HFF-Myc (cell line): ENCODE measurements at regions not wholly inside any gene's neighbourhood (a gene's known extent, or its start where the extent isn't known, plus 50 kb on each side); places are given as distances from the start of the nearest gene placed in this dataset.
"Not testable (repeated sequence)": the region's sequence is repeated elsewhere in the genome, so short reads cannot be mapped to it uniquely, and the experiment has no call there.

Experiments used
- DNase-seq: peaks from one replicate; pipeline ENCODE4 v3.0.0-alpha.2; 2011; ENCODE audit warnings: low read depth; ENCODE audit errors: extremely low read depth
- H3K4me3 ChIP-seq: replicated peaks from 2 replicates; pipeline ENCODE4 v1.5.1; 2011; ENCODE audit warnings: low read depth, mild to moderate bottlenecking, control low read depth, low read length
- TF ChIP-seq, protein P1 (sequence below): IDR thresholded peaks from 2 replicates; pipeline ENCODE4 v1.5.1; 2012; ENCODE audit warnings: mild to moderate bottlenecking, low read depth, low read length, control low read depth; ENCODE audit errors: missing control alignments

DNA sequence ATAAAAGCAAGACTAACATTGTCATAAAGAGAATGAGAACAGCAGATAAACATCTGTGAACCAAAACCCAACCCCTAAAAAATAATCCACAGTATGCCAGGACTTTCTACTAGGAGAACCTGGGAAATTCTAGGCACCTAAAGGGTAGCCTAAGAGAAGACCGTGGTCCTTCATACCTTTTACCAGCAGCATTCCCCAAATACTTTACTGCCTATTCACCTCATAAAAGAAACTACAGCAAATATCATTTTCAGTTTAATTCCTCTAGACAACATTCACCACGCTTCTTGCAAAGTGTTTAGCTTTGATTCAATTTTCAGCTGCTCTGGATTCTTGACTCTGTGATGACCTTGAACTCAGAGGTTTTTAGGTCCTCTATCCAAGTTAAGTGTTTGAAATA is 1180.7 kb upstream of the B3GALT2 start:
- H3K4me3 ChIP-seq = no peak overlapping the region
- DNase-seq = no peak
- TF ChIP-seq, protein P1, sequence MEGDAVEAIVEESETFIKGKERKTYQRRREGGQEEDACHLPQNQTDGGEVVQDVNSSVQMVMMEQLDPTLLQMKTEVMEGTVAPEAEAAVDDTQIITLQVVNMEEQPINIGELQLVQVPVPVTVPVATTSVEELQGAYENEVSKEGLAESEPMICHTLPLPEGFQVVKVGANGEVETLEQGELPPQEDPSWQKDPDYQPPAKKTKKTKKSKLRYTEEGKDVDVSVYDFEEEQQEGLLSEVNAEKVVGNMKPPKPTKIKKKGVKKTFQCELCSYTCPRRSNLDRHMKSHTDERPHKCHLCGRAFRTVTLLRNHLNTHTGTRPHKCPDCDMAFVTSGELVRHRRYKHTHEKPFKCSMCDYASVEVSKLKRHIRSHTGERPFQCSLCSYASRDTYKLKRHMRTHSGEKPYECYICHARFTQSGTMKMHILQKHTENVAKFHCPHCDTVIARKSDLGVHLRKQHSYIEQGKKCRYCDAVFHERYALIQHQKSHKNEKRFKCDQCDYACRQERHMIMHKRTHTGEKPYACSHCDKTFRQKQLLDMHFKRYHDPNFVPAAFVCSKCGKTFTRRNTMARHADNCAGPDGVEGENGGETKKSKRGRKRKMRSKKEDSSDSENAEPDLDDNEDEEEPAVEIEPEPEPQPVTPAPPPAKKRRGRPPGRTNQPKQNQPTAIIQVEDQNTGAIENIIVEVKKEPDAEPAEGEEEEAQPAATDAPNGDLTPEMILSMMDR = no peak

DNA sequence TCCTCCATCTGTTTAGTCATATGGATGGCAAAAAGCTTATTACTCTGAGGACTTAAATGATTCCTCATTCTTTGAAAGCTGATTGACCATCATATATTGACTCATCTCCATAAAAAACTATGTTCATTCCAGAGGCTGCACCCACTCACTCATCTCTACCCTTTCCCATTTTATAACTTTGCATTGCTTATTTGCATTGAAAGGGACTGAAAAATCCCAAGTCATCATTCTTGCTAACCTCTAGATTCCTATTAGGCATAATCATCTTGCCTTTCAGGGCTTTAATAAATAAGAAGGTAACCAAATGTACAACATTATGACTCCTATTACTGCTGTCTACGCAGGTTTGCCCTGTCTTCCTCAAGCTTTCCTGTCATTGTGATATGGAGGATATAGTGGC is 1180.3 kb upstream of the B3GALT2 start:
- no peak overlapping the region for H3K4me3 ChIP-seq
- DNase-seq = no peak
- TF ChIP-seq, protein P1 = no peak

DNA sequence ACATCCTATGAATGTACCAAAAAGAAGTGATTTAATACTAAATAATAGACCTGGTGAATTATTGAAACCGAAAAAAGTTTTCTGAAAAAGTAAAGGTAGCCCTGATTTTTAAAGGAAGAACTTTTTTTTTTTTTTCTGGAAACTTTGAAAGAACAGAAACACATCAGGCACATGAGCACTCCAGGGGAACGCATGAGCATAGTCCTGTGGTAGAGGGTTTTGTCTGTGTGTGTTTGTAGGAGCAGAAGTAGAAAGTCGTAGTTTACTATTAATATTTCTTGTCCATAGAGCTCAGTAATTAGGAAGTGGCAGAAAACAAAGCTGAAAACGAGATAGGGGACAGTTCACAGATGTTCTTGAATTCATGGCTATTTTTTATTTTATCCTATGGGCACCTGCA is 1175.9 kb upstream of the B3GALT2 start:
- no peak overlapping the region for H3K4me3 ChIP-seq
- no peak for DNase-seq
- TF ChIP-seq, protein P1 = no peak

DNA sequence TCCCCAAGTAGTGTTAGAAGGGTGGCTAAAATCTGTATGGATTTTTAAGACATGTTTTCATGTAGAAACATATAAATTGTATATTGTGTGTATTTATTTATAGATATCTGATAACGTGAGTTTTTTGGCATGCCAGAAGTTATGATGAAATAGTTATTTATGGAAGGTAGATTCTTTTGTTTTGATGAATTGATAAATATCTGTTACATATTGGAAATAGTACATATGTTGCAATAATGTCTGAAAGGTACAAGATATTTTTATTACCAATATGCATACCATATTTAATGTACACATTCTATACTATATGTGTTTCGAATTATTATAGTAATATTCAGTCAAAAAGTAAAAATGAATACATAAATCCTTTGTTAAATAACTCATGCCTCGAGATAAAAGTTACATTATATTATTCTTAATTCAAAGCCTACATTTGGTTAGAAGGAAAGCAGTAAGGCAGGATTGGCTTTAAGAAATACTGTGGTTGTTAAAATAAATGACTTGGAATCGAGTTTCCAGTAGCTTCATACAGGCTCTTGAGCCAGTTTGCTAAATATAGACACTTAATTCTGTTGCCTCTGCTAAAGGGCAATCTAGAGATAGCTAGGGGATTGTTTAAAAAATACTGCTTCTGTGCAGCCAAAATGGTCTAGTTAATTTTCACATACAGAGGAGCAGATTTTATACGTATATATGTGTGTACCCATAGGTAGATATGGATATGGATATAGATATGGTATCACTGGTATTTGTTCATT is 1175.1 kb upstream of the B3GALT2 start:
- TF ChIP-seq, protein P1 = no peak
- H3K4me3 ChIP-seq = no peak overlapping the region
- no peak for DNase-seq

DNA sequence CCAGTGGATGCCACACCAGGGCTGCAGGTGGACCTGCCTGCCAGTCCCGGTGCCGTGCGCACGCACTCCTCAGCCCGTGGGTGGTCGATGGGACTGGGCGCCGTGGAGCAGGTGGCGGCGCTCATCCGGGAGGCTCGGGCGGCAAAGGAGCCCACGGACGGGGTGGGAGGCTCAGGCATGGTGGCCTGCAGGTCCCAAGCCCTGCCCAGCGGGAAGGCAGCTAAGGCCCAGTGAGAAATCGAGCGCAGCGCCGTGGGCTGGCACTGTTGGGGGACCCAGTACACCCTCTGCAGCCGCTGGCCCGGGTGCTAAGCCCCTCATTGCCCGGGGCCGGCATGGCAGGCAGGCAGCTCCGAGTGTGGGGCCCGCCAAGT is 1171.8 kb upstream of the B3GALT2 start:
- no peak overlapping the region for H3K4me3 ChIP-seq
- TF ChIP-seq, protein P1 = no peak
- DNase-seq = no peak

DNA sequence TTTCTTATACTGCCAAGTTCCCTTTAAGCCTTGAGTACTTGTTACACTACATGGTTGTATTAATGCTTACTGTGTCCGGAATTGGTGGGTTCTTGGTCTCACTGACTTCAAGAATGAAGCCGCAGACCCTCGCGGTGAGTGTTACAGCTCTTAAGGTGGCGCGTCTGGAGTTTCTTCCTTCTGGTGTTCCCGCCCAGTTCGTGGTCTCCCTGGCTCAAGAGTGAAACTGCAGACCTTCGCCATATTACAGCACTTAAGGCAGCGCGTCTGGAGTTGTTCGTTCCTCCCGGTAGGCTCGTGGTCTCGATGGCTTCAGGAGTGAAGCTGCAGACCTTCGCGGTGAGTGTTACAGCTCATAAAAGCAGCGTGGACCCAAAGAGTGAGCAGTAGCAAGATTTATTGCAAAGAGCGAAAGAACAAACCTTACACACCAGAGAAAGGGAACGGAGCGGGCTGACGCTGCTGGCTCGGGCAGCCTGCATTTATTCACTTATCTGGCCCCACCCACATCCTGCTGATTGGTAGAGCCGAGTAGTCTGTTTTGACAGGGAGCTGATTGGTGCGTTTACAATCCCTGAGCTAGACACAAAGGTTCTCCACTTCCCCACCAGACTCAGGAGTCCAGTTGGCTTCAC is 1171.3 kb upstream of the B3GALT2 start:
- H3K4me3 ChIP-seq, DNase-seq: not testable (repeated sequence)

DNA sequence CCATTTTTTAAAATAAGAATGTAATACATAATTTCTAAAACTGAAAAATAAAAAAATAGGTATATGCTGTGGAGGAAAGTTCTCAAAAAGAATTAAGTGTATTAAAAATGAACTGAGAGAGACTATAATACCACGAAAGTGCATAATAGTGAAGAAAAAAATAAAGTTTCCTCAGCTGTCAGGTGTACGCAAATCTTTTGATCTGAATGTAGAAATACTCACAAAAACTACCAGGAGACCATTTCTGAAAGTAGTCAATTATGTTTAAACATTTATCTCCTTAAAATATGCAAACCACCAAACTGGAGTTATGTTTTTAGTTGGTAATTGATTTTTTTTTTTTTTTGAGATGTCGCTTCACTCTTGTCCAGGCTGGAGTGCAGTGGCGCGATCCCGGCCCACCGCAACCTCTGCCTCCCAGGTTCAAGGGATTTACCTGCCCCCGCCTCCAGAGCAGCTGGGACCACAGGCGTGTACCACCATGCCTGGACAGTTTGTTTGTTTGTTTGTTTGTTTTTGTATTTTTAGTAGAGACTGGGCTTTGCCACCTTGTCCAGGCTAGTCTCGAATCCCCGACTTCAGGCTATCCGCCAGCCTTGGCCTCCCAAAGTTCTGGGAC is 1169.2 kb upstream of the B3GALT2 start:
- H3K4me3 ChIP-seq = no peak overlapping the region
- DNase-seq = no peak
- TF ChIP-seq, protein P1 = no peak
